ENCODE measurements at regions not wholly inside any gene's neighbourhood (a gene's known extent, or its start where the extent isn't known, plus 50 kb on each side); places are given as distances from the start of the nearest gene placed in this dataset.

DNA sequence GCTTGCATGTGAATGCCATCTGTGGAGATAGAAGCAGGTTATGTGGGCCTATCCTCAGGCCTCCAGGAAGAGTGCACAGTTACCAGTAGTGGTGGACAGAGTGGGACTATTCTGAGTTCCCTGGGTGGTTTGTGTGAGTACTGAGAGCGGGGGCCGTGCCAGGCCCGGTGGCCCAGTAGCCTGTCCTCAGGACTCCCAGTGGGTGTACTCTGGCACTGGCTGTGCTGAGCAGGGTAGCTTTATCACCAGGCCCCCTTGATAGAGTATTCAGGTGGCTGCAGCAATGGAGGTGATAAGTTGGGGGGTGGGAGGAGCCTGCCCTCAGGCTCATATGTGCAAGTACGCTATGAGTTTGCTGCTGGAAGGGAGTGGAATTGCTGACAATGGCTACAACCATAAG is 979.0 kb upstream of the PIK3C3 start:
- intact Hi-C loops (cut with micrococcal nuclease), result no loop called here

DNA sequence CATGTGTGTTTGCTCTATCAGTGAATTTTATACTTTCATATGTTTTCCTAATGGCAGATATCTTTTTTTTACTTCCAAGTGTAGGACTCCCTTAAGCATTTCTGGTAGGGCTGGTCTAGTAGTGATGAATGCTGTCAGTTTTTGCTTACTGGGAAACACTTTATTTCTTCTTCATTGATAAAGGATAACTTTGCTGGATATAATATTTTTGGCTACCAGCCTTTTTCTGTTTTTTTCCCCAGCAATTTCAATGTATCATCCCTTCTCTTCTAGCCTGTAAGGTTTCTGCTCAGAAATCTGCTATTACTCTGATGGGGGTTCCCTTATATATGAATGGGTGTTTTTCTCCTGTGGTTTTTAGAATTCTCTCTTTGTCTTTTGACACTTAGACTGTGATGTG is 980.6 kb upstream of the PIK3C3 start:
- intact Hi-C loops (cut with micrococcal nuclease), result no loop called here

DNA sequence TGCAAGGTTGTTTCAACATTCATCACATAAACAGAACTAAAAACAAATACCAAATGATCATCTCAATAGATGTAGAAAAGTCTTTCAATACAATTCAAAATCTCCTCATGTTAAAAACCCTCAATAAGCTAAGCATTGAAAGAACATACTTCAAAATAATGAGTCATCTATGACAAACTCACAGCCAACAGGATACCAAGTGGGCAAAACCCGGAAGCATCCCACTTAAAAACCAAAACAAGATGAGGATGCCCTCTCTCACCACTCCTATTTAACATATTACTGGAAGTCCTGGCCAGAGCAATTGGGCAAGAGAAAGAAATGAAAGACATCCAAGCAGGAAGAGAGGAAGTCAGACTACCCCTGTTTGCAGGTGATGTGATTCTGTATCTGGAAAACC is 992.2 kb upstream of the PIK3C3 start:
- intact Hi-C loops (cut with micrococcal nuclease), result no loop called here

DNA sequence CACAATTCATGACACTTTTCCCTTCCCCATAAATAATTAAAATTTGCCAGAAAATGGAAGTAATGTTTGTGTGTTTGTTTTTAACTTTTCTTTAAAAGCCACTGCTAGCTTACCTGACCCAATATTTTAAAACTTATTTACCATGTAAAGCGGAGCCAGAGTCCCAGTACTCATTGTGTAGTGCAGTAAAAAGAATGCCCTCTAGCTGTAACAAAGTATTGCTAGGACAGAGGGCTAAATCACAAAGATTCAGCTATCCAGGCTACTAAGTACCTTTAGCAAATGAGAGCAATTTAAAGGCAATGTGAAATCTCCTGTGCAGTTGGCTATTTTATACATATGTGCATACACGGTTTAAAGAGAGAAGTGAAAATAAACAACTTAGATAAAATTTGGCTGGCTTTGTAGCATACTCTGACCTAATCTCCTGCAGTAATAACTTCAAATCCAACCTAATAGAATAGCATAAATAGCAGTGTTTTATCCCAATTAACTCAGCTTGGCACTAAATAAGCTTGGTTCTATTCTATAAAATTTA is 997.4 kb upstream of the PIK3C3 start:
- intact Hi-C loops (cut with micrococcal nuclease), result no loop called here

DNA sequence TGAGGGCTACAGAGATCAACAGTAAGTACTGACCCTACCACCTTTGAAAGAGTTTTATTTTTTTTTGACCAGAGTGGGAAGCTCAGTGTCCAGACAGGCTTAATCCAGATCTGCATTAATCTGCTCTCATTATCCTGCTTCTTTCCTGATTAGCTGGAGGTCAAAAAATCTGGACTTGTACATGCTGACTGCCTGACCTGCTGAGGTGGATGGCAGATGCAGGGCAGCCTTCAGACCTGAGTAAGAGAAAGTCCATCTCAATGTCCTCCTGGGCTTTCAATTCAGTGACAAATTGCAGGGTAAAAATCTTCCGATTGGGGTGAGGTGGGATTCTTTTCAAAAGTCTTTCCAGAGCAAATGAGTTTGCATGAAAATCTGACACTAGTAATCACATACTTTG is 998.8 kb upstream of the PIK3C3 start:
- intact Hi-C loops (cut with micrococcal nuclease), result no loop called here

DNA sequence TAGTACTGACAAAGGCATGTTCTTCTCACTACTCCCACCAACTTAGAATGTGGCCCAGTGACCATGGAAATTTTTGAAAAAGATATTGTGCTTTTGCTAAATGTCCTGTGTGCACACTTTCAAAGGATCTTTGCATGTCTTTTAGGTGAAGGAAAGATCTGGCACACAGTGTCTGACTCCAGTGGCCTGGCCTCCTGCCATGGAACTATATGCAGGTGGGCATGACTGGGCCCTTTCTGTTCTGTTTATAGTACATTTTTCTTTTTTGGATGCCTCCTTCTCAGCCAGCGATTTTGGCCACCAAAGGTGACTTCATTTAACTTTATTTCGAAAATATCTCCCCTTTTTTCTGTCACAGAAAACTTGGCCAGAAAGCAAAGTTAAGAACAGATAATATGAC is 999.7 kb upstream of the PIK3C3 start:
- intact Hi-C loops (cut with micrococcal nuclease), result no loop called here

DNA sequence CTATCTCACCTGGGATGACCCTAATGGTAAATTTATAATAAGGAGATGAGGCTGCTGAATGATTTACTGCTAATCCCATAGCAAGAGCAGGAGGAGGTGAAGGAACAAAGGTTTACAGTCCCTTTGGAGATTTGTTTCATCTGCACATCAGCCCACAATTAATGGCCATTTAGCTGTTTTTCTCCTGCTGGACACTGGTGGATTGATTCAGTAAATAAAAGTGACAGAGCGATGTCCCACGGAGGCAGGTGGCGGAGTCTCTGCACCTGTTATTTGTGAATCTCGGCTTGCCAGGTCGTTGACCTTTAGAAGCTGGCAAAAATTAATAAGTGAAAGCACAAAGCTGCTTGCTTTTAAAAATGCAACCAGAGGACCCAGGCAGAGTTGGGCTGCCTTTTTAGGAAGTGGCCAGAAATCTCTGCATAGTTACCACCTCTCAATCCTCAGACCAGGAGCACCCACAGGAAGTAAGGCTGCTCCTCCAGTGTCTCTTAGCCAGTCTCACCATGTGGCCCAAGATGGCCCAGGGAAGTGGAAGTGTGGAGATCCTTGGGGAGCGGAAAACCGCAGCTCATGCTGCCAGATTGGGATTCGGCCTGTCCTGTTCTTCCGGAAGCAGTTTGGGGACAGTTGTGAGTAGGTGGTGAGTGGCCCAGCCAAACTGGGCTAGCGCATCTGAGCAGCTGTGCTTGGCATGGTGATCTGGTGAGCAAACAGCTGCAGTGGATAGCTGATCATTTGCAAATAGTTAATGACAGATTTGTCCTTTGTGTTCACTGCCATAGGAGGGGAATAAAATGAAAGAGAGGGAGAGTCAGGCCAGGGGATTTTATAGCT is 1005.7 kb upstream of the PIK3C3 start:
- intact Hi-C loops (cut with micrococcal nuclease), result no loop called here

DNA sequence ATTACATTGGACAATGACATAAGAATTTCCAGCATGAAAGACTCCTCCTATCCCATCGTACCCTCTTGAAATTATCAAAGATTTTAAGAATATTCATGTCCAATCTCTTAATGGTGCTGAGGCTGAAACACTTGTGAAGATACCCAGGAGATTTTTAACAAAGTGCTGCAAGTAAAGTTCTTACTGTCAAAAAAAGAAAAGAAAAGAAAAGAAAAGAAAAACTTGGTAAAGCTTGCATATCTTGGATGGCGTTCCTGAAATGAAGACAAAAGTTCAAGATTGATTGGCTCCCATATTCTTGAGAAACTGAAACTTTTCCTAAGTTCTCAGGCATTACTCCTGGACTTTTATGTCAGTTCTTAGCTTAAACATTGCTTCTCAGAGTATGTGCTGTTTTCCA is 1010.5 kb upstream of the PIK3C3 start:
- intact Hi-C loops (cut with micrococcal nuclease), result no loop called here

DNA sequence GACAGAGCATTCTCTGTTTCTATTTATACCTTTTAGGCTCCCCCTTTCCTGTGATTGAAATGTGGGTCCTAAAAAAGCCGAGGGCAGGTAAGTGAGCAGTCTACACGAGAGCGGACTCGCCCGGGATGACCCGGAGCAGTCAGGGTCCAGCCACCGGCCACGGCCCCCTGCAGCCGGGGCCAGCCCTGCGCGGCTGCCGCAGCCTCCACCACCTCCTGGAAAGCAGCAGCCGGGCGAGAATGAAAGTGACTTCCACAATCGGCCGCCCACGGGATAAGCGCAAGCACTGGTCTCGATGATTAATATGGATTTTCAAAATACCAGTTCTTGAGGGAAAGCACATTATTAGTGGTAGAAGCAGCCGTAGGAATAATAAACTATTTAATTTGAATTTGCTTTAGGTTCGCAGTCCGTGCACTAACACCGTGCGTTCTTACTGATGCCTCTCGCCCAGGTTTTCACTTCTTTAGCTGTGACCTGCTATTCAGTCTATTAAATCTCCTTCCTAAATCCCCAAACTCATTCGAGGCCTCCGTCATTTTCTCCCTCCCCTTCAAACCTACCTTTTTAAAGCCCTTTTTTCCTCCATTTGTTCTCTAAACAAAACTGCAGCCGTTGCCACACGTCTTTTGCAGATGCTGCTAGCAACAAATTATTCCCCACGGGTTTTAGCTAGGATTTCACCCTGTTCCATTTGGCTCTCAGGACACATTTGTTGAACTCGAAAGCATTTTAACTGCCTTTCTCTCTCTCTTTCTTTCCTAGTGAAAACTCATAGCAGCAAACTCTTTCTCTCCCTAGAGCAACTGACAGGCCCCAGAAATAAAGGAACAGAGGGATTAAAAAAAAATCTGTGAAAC is 1015.1 kb upstream of the PIK3C3 start:
- intact Hi-C loops (cut with micrococcal nuclease), result no loop called here

DNA sequence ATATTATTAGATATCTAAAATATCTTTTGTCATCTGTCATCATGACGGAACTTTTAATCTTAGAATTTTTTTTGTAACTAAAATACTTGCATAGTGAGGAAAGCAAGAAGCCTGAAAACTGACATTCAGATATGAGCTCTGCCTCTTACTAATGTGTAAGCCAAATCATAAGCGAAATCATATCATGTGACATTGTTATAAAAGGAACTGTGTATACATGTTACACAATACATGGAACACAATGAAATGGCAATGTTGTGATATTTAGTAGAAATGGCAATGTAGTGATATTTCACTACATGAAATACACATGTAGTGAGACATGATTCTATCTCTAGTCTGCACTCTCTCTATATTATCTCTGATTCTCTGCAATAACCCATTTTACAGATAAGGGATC is 1016.4 kb upstream of the PIK3C3 start:
- intact Hi-C loops (cut with micrococcal nuclease), result no loop called here

DNA sequence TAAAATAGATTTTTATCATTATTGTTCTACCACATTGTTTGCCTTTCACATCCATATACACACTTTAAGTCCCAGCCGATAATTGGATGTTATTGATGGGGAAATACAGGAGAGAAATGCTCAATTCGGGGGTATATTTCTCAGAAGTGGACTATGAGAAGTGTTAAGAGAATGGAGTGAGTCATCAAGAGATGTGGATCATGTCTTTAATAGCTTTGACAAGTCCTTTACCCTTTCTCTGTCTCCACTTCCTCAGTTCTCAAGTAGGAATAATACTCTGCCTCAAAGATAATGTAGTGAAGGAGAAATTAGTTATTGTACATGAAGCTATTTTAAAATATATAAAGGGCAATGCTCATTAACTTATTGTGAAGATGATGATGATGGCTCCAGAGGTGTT is 1017.6 kb upstream of the PIK3C3 start:
- intact Hi-C loops (cut with micrococcal nuclease), result no loop called here

DNA sequence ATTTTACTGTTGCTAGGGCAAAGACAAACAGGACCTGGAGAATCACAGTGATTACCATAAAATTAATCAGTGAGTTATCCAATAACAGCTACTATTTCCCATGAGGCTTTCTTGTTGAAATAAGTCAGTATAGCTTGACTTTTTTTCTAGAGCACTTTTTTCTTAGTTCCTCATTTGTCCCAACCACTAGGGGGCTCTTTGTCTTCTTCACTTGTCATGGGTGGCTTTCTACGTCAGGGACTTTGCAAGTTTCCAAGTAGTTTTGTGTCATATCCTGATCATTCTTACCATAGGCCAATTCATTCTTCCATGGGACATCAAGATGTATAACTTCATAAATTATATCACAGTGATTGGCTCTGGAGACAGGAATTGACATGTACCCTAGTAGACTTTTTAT is 1019.6 kb upstream of the PIK3C3 start:
- intact Hi-C loops (cut with micrococcal nuclease), result no loop called here

DNA sequence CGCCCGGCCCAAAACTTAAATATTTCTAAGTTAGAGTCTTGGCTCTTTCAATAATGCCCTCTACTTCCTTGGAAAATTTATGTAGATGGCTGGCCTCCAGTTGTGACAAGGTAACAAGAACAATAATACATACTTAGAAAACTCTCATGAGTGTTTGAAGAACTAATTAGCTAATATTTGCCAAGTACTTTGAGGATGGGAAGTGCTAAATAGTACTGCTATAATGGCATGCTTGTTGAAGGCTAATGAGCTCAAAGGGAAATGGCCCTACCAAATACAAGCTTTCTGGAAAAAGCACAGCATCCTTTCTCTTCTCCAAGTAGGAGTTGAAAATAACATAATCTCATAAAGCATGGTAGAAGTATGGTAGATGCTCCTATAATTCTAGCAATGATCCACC is 1022.2 kb upstream of the PIK3C3 start:
- intact Hi-C loops (cut with micrococcal nuclease), result no loop called here

DNA sequence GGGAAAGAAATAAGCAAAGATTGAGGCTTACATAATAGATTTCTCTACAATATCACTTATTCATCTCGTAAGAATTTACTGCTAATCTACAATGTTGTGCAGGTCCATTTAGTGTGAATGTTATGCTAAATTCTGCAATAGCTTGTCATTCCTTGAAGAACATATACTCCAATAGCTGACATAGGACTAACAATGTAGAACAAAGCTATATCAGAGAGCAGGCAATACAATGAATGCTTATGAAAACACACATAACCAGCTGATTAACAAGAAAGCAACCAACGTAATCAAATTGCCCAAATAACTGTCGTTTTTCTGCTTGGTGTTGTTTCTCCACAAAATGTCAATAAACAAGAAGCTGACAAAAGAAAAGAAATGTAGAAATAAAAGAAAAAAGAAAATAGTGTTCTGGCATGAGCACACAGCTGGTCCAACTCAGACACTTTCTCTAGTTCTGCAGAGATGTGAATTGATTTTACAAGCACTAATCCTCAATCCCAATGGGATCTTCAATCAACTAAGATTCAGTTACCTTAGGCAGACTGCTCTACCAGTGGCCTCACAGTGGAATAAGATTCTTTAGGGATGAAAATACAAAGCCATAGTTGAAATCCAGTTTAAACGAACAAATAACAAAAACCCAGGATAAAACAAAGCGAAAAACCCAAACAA is 1024.7 kb upstream of the PIK3C3 start:
- intact Hi-C loops (cut with micrococcal nuclease), result no loop called here

DNA sequence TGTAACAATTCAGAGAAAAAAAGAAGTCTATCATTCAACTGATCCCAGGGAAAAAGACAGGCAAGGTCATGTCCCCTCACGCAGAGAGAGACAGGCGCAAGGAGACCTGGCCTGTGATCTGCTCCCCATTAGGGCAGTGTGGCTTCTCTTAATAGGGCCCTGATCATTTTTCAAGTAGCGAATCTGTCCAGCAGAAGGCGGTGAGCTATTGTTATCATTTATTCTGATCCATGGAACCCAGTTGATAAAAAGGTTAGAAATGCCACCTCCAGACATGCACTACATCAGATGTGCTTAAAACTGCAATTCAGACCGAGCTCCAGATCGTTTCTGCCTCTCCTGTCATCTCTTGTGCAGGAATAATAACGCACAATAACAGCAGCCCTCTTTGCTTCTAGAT is 1025.6 kb upstream of the PIK3C3 start:
- intact Hi-C loops (cut with micrococcal nuclease), result no loop called here

DNA sequence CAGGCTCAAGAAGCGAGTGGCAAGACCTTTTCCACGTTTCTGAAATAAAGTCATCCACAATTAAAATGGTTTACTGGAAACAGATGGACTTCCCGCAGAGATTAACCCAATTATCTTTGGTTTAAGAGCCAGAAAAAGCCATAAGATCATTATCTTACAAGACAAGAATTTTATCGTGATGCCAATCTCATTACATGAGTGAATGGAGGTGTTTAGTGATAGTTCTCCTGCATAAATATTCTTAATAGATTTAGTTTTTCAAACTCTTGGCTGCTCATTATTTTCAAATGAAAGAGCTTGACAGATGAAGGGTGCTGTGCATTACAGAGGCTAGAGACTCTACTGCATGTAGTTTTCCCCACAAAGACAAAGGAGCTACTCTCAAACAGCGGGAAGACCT is 1028.4 kb upstream of the PIK3C3 start:
- intact Hi-C loops (cut with micrococcal nuclease), result no loop called here

DNA sequence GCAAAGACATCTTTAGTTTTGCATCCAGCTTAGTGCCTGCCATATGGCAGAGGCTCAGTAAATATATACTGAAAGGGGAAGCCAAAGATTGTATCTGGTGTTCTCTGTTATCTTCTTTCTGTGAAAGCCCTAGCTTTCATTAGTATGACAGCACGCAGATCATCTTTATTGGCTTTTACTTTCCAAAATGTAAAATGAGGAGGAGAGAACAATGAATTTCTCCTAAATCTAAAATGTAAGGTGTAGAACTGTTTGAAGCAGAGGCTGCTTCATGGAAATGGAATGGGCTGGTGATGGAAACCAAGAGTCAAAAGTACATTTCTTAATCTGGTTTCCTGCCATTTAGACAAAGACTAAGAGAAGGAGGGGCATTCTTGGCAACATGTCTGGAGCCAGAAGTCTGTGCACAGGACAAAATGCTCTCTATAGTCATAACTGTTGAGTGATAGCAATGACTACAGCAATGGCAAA is 1029.9 kb upstream of the PIK3C3 start:
- intact Hi-C loops (cut with micrococcal nuclease), result no loop called here

DNA sequence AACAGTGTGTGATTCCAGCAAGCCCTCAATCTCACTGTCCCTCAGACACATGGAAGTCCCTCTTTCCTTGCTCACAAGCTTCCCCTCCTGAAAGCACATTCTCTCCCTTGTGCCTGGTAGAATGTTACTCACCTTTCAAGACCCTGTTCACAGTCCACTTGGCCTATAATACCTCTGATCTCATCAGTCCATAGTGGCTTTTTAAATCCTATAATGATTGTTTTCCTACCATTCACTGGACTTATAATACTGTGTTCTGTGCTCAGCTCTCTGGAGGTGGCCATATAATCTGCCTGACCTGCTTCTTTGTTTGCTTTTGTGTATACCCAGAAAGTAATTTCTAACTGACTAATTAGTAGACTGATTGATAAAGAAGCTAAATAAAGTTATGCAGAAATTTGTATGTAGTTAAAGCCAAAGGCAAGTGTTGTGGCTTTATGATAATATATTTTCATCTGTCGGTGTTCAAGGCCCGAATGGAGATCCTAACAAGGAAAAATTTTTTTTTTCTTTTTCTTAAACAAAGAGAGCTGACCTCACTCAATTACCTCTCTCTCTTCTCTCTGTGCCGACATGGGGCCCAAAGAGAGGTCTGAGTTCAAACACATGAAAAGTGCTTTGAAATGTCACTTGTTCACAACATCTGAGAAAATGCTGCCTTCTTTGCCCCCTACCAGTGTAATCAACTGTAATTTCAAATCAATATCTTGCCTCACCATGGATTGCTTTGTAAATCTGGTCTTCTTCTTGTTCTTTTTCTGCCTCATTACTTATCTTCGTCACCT is 1033.0 kb upstream of the PIK3C3 start:
- intact Hi-C loops (cut with micrococcal nuclease), result no loop called here

DNA sequence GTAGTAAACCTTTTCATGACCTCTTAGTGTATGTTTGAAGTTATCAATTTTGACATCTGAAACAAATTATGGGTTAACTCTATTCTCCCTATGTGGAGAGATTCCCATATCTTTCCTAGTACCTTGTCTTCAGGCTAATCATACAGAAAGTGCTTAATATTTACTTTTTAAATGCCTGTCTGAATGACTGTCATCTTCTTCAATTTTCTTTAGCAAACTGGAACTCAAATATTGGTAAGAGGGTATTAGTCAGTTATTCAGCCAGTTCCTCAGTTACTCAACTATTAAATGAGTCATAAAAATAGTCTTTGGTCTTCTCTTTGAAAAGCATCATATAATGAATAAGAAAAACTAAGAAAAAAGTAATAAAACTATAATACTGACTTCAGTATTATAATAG is 1038.0 kb upstream of the PIK3C3 start:
- intact Hi-C loops (cut with micrococcal nuclease), result no loop called here

DNA sequence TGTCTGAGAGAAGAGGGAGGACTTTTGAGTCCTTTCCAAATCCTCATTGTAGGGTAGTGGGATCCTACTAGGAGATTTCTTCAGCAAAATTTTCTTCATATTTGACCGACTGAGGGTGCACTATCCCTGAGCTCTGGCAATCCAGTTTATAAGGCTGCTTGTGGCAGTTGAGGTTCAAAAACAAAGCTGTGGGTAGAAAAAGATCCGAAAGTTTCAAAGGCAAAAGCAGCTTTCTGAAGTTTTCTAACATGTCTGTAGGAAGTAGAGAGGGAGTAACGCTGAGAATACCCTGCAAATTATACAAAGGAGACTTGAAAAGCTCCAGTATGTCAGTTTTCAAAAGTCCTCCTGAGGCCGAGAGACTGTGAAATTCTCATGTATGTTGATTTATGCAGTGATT is 1039.3 kb upstream of the PIK3C3 start:
- intact Hi-C loops (cut with micrococcal nuclease), result no loop called here
